ENCODE measurements at regions not wholly inside any gene's neighbourhood (a gene's known extent, or its start where the extent isn't known, plus 50 kb on each side); places are given as distances from the start of the nearest gene placed in this dataset.

DNA sequence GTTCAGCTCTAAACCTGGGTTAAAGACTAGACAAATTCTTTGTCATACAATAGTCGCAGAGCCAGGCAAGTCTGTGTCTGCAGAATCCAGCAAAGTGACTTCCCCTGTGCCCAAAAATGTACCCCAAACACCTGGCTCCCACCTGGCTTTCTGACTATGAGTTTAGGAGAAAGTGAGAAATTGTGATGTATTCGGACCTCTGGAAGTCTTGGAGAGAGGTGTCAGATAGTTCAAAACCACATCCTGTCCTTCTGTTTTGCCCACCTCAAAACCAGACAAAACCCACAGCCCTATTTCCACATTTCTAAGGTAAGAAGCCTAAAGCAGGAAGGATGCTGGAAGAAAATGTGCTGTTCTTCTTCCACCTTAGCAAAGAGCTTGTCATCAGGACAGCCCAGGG, 63.8 kb upstream of the CLMP start:
- Histone ChIP-seq H3K4me3 (no peak overlapping the region), H3K27ac (no peak overlapping the region), H3K27me3 (no peaks in the 10 kb centered on the region), H3K36me3 (replicated peaks in 1 of 2) (no peaks in the 10 kb centered on the region), H3K4me1 (replicated peaks in 1 of 2) (no peaks in the 10 kb centered on the region), H3K9me3 (replicated peaks in 1 of 3) (no peaks in the 10 kb centered on the region)
- TF ChIP-seq, protein P1, sequence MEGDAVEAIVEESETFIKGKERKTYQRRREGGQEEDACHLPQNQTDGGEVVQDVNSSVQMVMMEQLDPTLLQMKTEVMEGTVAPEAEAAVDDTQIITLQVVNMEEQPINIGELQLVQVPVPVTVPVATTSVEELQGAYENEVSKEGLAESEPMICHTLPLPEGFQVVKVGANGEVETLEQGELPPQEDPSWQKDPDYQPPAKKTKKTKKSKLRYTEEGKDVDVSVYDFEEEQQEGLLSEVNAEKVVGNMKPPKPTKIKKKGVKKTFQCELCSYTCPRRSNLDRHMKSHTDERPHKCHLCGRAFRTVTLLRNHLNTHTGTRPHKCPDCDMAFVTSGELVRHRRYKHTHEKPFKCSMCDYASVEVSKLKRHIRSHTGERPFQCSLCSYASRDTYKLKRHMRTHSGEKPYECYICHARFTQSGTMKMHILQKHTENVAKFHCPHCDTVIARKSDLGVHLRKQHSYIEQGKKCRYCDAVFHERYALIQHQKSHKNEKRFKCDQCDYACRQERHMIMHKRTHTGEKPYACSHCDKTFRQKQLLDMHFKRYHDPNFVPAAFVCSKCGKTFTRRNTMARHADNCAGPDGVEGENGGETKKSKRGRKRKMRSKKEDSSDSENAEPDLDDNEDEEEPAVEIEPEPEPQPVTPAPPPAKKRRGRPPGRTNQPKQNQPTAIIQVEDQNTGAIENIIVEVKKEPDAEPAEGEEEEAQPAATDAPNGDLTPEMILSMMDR (IDR thresholded peaks at IDR 0.05): no peak
- TF ChIP-seq POLR2A (IDR thresholded peaks at IDR 0.05): no peak
- intact Hi-C loops (cut with DNase I): no loop called here
- no peak for DNase-seq
- 62 to 90% (median 80%) methylated on average over 2 of the region's 2 CpGs for WGBS, 4 donors

DNA sequence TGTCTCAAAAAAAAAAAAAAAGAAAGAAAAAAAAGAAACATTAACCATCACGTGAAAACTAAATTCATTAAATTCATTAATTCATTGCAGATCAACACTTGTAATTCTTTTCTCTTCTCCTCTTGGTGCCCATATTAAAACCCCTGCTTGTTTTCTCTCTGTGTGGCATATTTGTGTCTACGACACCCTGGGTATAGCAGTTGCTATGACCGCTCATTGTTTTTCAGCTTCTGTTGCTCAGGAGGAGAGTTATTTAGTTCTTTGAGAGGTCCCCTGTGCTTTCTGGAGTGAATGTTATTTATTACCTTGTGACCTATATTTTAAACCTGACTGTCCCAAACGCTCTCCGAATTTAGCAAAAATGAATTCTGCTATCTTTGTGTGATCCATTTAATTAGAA, 62.3 kb upstream of the CLMP start:
- H3K27me3 ChIP-seq: no peaks in the 10 kb centered on the region
- no peak for DNase-seq
- intact Hi-C loops (cut with DNase I): no loop called here
- no peaks in the 10 kb centered on the region for H3K36me3 ChIP-seq (replicated peaks in 1 of 2)
- no peak for TF ChIP-seq POLR2A (IDR thresholded peaks at IDR 0.05)
- TF ChIP-seq, protein P1 (IDR thresholded peaks at IDR 0.05): no peak
- H3K9me3 ChIP-seq (replicated peaks in 1 of 3): no peaks in the 10 kb centered on the region
- WGBS, 4 donors: 82 to 85% (median 84%) methylated on average over 5 of the region's 5 CpGs
- no peaks in the 10 kb centered on the region for H3K4me1 ChIP-seq (replicated peaks in 1 of 2)
- H3K4me3 ChIP-seq: no peak overlapping the region
- H3K27ac ChIP-seq: no peak overlapping the region

DNA sequence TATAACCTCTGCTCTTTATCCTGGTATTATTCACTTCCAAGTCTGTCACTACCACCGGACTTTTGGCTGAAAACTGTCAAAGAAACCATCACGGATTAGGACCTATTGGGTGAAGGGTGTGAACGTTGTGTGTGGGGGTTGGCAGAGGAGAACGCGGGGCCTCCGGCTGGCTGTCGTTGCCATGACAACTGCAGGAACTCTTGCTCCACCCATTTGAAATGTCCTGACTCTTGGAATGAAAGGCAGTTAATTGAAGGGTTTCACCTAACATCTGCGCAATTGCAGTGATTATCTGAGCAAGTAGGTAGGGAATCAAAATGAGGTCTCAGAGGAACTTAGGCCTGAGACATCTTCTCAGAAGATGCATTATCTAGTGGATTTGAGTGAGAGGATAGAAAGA, 60.9 kb upstream of the CLMP start:
- no peak for TF ChIP-seq POLR2A (IDR thresholded peaks at IDR 0.05)
- TF ChIP-seq, protein P1 (IDR thresholded peaks at IDR 0.05): no peak
- no peak overlapping the region for H3K27ac ChIP-seq
- no peak overlapping the region for H3K4me3 ChIP-seq
- H3K9me3 ChIP-seq (replicated peaks in 1 of 3): no peaks in the 10 kb centered on the region
- no peak for DNase-seq
- no peaks in the 10 kb centered on the region for H3K4me1 ChIP-seq (replicated peaks in 1 of 2)
- no peaks in the 10 kb centered on the region for H3K27me3 ChIP-seq
- H3K36me3 ChIP-seq (replicated peaks in 1 of 2): no peaks in the 10 kb centered on the region
- intact Hi-C loops (cut with DNase I): no loop called here
- 66 to 72% (median 69%) methylated on average over 8 of the region's 8 CpGs for WGBS, 4 donors

DNA sequence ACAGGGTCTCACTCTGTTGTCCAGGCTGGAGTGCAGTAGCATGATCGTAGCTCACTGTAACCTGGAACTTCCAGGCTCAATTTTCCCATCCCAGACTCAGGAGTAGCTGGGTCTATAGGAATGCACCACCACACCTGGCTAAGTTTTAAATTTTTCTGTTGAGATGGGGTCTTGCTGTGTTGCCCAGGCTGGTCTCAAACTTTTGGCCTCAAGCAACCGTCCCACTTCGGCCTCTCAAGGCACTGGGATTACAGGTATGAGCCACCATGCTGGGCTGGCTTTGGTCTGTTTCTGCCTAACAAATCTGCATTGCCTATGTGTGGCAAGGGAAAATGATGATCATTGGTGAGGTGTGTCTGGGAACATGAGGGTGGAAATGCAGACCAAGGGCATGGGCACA, 59.3 kb upstream of the CLMP start:
- Histone ChIP-seq H3K27me3 (no peaks in the 10 kb centered on the region), H3K27ac (no peak overlapping the region), H3K9me3 (replicated peaks in 1 of 3) (no peaks in the 10 kb centered on the region), H3K36me3 (replicated peaks in 1 of 2) (no peaks in the 10 kb centered on the region), H3K4me1 (replicated peaks in 1 of 2) (no peaks in the 10 kb centered on the region), H3K4me3 (no peak overlapping the region)
- TF ChIP-seq POLR2A (IDR thresholded peaks at IDR 0.05): no peak
- TF ChIP-seq, protein P1 (IDR thresholded peaks at IDR 0.05): no peak
- WGBS, 4 donors: 87 to 97% (median 96%) methylated on average over 3 of the region's 3 CpGs
- intact Hi-C loops (cut with DNase I): loop anchor here in 1 of 2 donors (5.0 kb wide), 1 partner anchor 152 kb away; no protein-coding TSS in a partner anchor
- DNase-seq: no peak

Measured in adrenal gland (tissue), 9 donors.